ENCODE measurements at regions not wholly inside any gene's neighbourhood (a gene's known extent, or its start where the extent isn't known, plus 50 kb on each side); places are given as distances from the start of the nearest gene placed in this dataset.
"Not testable (repeated sequence)": the region's sequence is repeated elsewhere in the genome, so short reads cannot be mapped to it uniquely, and the experiment has no call there.

- no peak for DNase-seq
These were observed 380.3 kb upstream of the SPHKAP start for GRCh38 chr2:228561816-228562215.

GRCh38 chr2:228559774-228560415 is 378.4 kb upstream of the SPHKAP start:
- no peak for DNase-seq

DNA sequence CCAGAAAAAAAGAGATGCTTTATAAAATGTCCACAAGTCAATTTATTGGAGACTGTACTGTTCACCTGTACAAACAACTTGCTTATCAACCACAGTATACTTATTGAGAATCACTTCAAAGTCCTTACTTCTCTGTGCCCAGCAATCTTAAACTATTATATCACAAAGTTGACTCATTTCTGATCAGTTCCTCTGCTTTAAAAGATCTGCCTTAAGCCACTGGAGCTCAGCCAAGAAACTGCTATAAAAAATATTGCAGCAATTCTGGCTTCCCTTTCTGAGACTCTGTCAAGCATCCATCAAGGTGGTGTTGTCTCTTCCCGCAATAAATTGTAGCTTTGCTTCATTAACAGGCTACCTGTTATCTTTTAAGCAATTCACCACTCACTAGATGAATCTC is 375.2 kb upstream of the SPHKAP start:
- no peak for DNase-seq

- DNase-seq = no peak
These were observed 368.0 kb upstream of the SPHKAP start for GRCh38 chr2:228549441-228550007.

DNA sequence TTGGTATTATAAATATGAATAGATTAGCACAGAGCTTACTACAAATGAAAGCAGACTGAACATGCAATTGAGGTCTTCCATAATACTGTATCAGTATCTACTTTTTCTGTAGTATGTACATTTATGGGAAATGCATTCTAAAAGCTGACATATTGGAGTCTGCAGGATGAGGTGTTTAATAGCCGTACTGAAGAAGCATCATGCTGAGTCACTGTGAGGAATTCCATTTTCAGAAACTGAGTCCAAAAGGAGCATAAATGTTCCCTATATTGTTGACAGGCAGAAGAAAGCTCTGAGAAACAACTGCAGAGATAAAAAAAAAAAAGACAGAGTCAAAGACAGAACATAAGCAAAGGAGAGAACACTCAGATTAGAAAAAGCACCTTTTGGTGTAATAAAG is 366.7 kb upstream of the SPHKAP start:
- no peak for DNase-seq

DNA sequence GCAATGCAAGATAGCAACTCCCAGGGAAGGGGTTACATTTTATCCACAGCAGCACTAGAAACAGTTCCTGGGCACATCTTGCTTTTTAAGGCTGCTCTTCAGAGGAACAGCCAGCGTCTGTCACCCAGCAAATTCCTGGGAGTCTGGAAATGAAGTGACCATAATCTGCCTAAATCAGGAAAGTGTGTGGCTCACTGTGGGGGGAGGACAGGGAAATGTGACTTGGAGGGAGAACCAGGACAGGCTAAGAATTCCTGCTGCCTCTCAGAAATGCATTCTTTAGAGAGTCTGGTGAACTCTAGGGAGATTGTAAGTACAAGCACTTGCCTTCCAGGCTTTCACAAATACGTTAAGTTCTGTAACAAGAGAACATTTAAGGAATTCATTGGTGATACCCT is 364.3 kb upstream of the SPHKAP start:
- no peak for DNase-seq

DNA sequence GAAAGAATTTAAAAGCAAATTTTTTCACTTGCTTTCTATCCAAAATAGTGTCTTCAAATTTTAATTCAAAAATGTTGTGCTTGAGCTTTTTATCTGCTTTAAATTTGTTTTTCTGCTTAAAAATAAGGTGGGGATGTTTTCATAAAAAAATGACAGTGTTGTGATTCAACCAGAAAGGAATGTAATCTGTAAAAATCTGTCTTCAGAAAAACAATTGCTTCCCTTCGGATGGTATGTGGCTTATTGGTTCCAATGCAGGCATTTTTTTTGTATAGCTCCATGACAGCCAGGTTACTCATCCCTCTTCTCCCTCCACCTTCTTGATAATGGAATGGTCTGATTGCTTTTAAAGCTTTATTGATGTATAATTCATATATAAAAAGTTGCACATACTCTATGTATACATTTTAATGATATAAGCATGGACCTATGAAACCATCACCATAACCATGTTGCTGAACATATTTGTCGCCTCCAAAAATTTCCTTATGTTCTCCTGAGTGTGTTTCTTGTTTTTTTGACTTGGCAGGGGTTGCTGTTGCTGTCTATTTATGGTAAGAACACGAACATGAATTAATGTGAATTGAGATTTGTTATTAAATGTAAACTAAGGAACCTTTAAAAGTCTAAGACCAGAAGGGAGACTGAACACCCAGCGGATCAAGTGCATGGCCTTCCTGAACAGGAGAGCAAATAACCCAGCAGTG is 363.7 kb upstream of the SPHKAP start:
- DNase-seq = no peak

GRCh38 chr2:228543117-228543516 is 361.6 kb upstream of the SPHKAP start:
- DNase-seq = no peak

GRCh38 chr2:228542277-228542676 is 360.8 kb upstream of the SPHKAP start:
- DNase-seq = no peak

GRCh38 chr2:228541789-228542188 is 360.3 kb upstream of the SPHKAP start:
- no peak for DNase-seq

- DNase-seq = no peak
These were observed 359.5 kb upstream of the SPHKAP start for GRCh38 chr2:228540976-228541375.

- DNase-seq = no peak
These were observed 353.9 kb upstream of the SPHKAP start for GRCh38 chr2:228535396-228535795.

DNA sequence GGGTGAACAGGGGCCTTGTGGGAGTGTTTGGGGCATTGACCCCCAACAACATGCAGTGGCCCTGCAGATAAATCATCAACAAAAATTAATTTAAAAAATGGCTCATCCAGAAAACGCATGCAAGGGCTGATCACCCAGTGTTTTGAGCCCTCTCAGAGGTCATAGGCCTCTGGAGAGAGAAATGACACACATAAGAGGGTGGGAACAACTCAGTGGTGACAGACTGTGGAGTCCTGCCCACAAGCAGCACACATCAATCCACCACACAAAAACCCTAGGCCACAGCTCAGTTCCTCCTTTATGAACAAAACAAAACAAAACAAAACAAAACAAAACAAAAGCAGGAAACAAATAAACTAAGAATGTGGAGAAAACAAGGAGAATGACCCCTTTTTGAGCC is 351.7 kb upstream of the SPHKAP start:
- DNase-seq = no peak

DNA sequence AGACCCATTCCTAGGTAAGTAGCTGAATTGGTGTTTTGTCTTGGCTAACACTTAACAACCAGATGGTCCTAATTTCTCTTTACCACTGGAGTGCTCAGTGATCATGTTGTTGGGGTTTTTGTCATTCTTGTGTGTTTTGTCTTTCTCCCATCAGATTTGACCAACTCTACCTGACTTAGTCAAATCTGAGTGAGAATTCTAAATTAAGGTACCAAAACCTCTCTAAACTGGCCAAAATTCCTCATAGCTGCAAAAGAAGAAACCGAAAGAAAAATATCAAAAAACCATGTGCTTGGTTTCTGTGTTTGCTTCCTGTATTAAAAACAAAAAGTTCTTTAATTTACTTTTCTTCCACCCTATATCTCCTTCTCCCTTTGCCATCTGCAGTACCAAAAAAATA is 350.7 kb upstream of the SPHKAP start:
- DNase-seq = no peak

GRCh38 chr2:228527197-228527881 is 345.9 kb upstream of the SPHKAP start:
- no peak for DNase-seq

GRCh38 chr2:228526687-228527086 is 345.2 kb upstream of the SPHKAP start:
- DNase-seq = no peak

DNA sequence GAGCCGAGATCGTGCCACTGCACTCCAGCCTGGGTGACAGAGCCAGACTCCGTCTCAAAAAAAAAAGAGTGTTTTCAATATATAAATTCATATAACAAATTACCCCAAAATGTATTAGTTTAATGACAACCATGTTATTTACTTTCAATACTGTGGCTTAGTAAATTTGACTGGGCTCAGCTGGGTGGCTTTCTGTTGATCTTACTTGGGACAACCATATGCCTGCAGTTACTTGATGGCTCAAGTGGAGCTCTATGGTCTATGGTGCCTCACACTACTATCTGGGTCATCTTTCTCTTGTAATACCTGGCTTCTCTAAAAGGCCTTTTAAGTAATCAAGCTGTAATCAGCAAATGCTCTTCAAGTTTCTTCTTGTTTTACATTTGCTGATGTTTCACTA is 341.5 kb upstream of the SPHKAP start:
- no peak for DNase-seq

- DNase-seq = no peak
These were observed 340.8 kb upstream of the SPHKAP start for GRCh38 chr2:228522276-228522675.

- no peak for DNase-seq
These were observed 338.1 kb upstream of the SPHKAP start for GRCh38 chr2:228519561-228519960.

DNA sequence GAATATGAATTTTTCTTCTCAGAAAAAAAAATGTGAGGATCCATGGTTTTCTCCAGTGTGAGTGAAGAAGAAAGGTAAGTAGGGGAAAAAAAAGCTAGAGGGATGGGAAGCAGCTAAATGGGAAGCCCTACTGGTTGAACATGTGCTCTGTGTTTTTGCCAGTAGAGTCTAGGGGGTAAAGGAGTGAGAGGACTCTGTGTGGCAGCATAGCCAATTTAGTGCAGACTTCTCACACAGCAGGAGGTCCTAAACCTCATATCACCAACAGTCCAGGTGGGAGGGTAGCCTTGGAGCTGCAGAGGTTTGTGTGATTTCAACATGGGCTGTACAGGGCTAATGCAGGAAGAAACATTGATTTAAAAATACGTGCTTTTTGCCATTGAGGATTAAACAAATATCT is 334.5 kb upstream of the SPHKAP start:
- DNase-seq = no peak

- not testable (repeated sequence) for DNase-seq
These were observed 332.0 kb upstream of the SPHKAP start for GRCh38 chr2:228513480-228513879.

GRCh38 chr2:228509021-228509420 is 327.5 kb upstream of the SPHKAP start:
- DNase-seq = no peak

DNA sequence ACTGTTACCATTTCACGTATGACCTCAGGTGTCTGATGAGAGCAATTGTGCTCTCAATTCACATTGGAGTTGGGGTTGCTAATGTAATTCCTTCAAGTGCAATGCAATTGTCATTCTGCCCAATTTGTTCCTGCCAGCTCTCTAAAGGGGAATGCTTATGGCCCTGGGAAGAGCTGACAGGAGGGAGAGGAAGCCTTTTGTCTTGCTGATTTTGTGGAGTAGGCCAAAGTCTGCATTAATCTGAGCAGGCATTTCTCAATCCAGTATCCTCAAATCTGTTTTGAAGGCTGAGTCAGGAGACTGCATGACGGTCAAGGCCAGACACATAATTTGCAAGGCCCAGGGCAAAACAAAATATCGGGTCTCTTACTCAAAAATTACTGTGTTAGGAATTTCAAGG is 326.4 kb upstream of the SPHKAP start:
- DNase-seq = no peak

DNA sequence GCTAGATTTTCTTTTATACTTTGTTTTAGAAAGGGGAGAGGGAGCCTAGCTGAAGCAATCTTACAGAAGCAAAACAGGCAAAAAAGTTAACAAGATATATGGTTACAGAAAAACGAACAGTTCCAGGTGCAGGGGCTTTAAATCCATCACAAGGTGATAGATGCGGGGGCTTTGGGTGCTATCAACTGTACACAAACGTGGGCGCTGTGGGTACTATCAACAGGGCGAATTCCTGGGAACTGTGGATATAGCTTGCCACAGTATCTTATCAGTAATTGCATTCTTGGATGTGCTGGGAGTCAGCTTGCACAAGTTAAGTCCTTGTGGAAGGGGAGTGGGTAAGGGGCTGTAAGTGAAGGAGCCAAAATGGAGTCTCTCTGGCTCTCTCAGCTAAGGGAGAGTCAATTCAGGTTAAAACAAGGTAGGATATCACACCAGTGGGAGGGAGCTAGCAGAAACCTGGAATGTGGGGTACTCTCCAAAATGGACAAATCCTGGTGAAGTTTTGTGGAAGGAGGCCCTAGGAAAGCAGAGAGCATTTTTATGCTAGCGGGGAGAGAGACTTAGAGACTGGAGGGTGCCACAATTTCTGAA is 325.8 kb upstream of the SPHKAP start:
- DNase-seq = no peak
